SK-N-SH treated with all-trans-retinoic acid at 6 μM for 48 hours (cell line): ENCODE measurements at regions not wholly inside any gene's neighbourhood (a gene's known extent, or its start where the extent isn't known, plus 50 kb on each side); places are given as distances from the start of the nearest gene placed in this dataset.

Experiments used
- BACH2 ChIP-seq: fragments of 250-450 bp; sonication (Bioruptor Pico); IDR thresholded peaks from 2 replicates; pipeline ENCODE4 v1.9.0; 2021; ENCODE audit warnings: mild to moderate bottlenecking, borderline replicate concordance
- CSDC2 ChIP-seq: fragments of 250-450 bp; sonication (Bioruptor Pico); IDR thresholded peaks from 2 replicates; pipeline ENCODE4 v1.5.0; 2020; ENCODE audit warnings: mild to moderate bottlenecking, moderate library complexity
- ISL1 ChIP-seq: fragments of 250-450 bp; sonication (Bioruptor Pico); IDR thresholded peaks from 2 replicates; pipeline ENCODE4 v2.1.2; 2022; ENCODE audit warnings: mild to moderate bottlenecking, moderate library complexity
- PPARA ChIP-seq: fragments of 250-450 bp; sonication (Bioruptor Pico); IDR thresholded peaks from 2 replicates; pipeline ENCODE4 v1.5.0; 2020; ENCODE audit warnings: mild to moderate bottlenecking, borderline replicate concordance
- RARB ChIP-seq: fragments of 250-450 bp; sonication (Bioruptor Pico); IDR thresholded peaks from 2 replicates; pipeline ENCODE4 v1.8.0; 2021; ENCODE audit warnings: mild to moderate bottlenecking, moderate library complexity
- TOX ChIP-seq: fragments of 250-450 bp; sonication (Bioruptor Pico); IDR thresholded peaks from 2 replicates; pipeline ENCODE4 v1.8.0; 2021; ENCODE audit warnings: mild to moderate bottlenecking, moderate library complexity, borderline replicate concordance
- ZC3H10 ChIP-seq: fragments of 250-450 bp; sonication (Bioruptor Pico); IDR thresholded peaks from 2 replicates; pipeline ENCODE4 v1.5.1; 2021; ENCODE audit warnings: mild to moderate bottlenecking, moderate library complexity
- ZNF70 ChIP-seq: fragments of 450-650 bp; formaldehyde crosslinking; IDR thresholded peaks from 2 replicates; pipeline ENCODE4 v1.5.0; 2020; ENCODE audit warnings: mild to moderate bottlenecking, moderate library complexity
- TF ChIP-seq, protein P1 (sequence below): fragments of 250-450 bp; sonication (Bioruptor Pico); IDR thresholded peaks from 2 replicates; pipeline ENCODE4 v1.8.0; 2020; ENCODE audit warnings: mild to moderate bottlenecking, moderate library complexity, borderline replicate concordance
- TF ChIP-seq, protein P2 (sequence below): fragments of 250-450 bp; sonication (Bioruptor Pico); IDR thresholded peaks from 2 replicates; pipeline ENCODE4 v1.5.1; 2020; ENCODE audit warnings: low read depth, mild to moderate bottlenecking, moderate library complexity

DNA sequence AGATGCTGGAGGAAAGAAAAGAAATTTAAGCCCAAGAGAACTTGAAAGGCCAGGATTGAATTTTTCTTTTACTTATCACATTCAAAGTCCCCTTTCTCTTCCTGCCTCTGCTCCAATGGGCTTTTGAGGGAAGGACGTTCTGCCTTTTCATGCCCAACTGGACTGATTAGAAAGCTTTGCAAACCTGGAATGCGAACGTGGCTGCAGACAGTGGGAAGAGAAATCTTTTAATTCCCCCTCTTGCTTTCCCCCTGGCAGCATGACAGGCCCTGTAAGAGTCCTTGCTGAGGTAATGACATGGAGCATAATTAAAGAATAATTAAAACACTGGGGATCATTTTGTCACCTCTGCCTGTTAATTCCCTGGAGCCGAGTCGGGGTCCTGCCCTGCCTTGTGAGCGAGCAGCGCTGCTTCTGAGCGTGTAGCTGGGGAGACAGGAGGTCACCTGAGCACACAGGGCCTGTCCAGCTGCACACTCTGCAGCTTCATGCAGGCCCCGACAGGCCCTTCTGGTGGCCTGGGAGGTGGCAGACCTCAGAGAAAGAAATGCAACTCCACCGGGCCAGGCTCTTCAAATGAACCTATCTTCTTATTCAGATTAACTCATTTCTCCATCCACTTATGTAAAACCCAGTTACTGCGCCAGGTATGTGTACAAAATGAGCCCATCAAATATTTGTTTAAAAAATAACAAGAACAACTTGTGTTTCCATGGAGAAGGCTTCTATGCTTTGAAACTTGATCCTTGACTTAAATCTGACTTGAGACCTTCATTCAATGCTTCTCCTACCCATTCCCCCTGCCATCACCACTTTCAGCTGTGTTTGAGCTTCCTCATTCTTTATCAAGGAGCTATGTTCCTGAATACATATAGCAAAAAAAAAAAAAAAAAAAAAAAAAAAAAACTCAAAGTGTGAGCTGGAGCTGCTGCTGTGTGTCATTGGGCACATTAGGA lies 628.2 kb upstream of the CFAP20DC start:
- TF ChIP-seq, protein P1, sequence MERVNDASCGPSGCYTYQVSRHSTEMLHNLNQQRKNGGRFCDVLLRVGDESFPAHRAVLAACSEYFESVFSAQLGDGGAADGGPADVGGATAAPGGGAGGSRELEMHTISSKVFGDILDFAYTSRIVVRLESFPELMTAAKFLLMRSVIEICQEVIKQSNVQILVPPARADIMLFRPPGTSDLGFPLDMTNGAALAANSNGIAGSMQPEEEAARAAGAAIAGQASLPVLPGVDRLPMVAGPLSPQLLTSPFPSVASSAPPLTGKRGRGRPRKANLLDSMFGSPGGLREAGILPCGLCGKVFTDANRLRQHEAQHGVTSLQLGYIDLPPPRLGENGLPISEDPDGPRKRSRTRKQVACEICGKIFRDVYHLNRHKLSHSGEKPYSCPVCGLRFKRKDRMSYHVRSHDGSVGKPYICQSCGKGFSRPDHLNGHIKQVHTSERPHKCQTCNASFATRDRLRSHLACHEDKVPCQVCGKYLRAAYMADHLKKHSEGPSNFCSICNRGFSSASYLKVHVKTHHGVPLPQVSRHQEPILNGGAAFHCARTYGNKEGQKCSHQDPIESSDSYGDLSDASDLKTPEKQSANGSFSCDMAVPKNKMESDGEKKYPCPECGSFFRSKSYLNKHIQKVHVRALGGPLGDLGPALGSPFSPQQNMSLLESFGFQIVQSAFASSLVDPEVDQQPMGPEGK (CRISPR knock-in tag): no peak
- TF ChIP-seq PPARA (CRISPR knock-in tag) (no peak), ISL1 (CRISPR knock-in tag) (no peak), TOX (CRISPR knock-in tag) (no peak), RARB (CRISPR knock-in tag) (no peak), ZC3H10 (no peak), ZNF70 (CRISPR knock-in tag) (no peak), BACH2 (CRISPR knock-in tag) (no peak), CSDC2 (CRISPR knock-in tag) (no peak)
- TF ChIP-seq, protein P2, sequence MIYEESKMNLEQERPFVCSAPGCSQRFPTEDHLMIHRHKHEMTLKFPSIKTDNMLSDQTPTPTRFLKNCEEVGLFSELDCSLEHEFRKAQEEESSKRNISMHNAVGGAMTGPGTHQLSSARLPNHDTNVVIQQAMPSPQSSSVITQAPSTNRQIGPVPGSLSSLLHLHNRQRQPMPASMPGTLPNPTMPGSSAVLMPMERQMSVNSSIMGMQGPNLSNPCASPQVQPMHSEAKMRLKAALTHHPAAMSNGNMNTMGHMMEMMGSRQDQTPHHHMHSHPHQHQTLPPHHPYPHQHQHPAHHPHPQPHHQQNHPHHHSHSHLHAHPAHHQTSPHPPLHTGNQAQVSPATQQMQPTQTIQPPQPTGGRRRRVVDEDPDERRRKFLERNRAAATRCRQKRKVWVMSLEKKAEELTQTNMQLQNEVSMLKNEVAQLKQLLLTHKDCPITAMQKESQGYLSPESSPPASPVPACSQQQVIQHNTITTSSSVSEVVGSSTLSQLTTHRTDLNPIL (CRISPR knock-in tag): no peak
